ENCODE measurements at regions not wholly inside any gene's neighbourhood (a gene's known extent, or its start where the extent isn't known, plus 50 kb on each side); places are given as distances from the start of the nearest gene placed in this dataset.
"Not testable (repeated sequence)": the region's sequence is repeated elsewhere in the genome, so short reads cannot be mapped to it uniquely, and the experiment has no call there.

DNA sequence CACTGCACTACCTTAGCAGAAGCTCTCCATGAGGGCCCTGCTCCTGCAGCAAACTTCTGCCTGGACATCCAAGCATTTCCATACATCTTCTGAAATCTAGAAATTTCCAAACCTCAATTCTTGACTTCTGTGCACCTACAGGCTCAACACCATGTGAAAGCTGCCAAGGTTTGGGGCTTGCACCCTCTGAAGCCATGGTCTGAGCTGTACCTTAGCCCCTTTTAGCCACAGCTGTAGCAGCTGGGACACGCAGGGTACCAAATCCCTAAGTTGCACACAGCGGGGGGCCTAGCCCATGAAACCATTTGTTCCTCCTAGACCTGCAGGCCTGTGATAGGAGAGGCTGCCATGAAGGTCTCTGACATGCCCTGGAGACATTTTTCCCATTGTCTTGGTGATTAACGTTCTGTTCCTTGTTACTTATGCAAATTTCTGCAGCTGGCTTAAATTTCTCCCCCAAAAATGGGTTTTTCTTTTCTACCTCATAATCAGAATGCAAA is 102.7 kb downstream of the EN1 start:
- not testable (repeated sequence) for H3K9me3 ChIP-seq (ENCODE audit: control insufficient read depth in 3 of 3, low read length in 3 of 3); H3K9ac ChIP-seq (ENCODE audit: low read depth in 1 of 3, low read length in 3 of 3); H3K27ac ChIP-seq (ENCODE audit: low read depth, low read length); H3K27me3 ChIP-seq (ENCODE audit: control insufficient read depth in 3 of 3, insufficient read depth in 3 of 3, low read length in 3 of 3); H3K4me3 ChIP-seq (ENCODE audit: low read length in 3 of 3); H3K36me3 ChIP-seq (ENCODE audit: control insufficient read depth in 3 of 3, insufficient read depth in 3 of 3, low read length in 3 of 3); H3K4me1 ChIP-seq (ENCODE audit: control insufficient read depth in 3 of 3, insufficient read depth in 3 of 3, low read length in 3 of 3)

GRCh38 chr2:118738524-118739308 is 108.7 kb downstream of the EN1 start:
- Histone ChIP-seq H3K9me3 (ENCODE audit: control insufficient read depth in 3 of 3, low read length in 3 of 3) (no peaks in the 10 kb centered on the region), H3K27ac (ENCODE audit: low read depth, low read length) (peak overlapping the region; percentile 43), H3K27me3 (ENCODE audit: control insufficient read depth in 3 of 3, insufficient read depth in 3 of 3, low read length in 3 of 3) (no peaks in the 10 kb centered on the region), H3K4me1 (ENCODE audit: control insufficient read depth in 3 of 3, insufficient read depth in 3 of 3, low read length in 3 of 3) (peaks cover 0 to 4% (median 3%) of the 10 kb centered on the region in 3 donors), H3K36me3 (ENCODE audit: control insufficient read depth in 3 of 3, insufficient read depth in 3 of 3, low read length in 3 of 3) (no peaks in the 10 kb centered on the region), H3K9ac (ENCODE audit: low read depth in 1 of 3, low read length in 3 of 3) (no peak overlapping the region), H3K4me3 (ENCODE audit: low read length in 3 of 3) (no peak overlapping the region)

DNA sequence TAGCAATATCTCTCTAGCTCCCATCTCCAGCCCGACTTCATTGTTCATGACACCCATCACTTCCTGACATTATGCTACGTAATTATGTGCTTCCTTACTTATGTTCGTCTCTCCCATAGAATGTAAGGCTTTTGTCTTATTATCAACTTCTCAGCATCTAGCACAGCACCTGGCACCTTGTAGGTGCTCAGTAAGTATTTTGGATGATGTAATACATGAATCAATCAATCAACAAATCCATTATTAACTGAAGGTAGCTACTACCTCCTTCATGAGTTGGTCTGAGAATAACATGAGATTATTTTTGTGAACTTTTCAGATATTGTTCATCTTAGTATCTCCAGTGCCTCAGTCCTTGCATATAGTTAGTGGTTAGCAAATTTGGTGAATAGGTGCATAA is 109.3 kb downstream of the EN1 start:
- Histone ChIP-seq H3K36me3 (ENCODE audit: control insufficient read depth in 3 of 3, insufficient read depth in 3 of 3, low read length in 3 of 3) (no peaks in the 10 kb centered on the region), H3K4me3 (ENCODE audit: low read length in 3 of 3) (no peak overlapping the region), H3K27ac (ENCODE audit: low read depth, low read length) (no peak overlapping the region), H3K9me3 (ENCODE audit: control insufficient read depth in 3 of 3, low read length in 3 of 3) (no peaks in the 10 kb centered on the region), H3K27me3 (ENCODE audit: control insufficient read depth in 3 of 3, insufficient read depth in 3 of 3, low read length in 3 of 3) (no peaks in the 10 kb centered on the region), H3K9ac (ENCODE audit: low read depth in 1 of 3, low read length in 3 of 3) (no peak overlapping the region), H3K4me1 (ENCODE audit: control insufficient read depth in 3 of 3, insufficient read depth in 3 of 3, low read length in 3 of 3) (peaks cover 0 to 4% (median 3%) of the 10 kb centered on the region in 3 donors)

- Histone ChIP-seq H3K9me3 (ENCODE audit: control insufficient read depth in 3 of 3, low read length in 3 of 3) (no peaks in the 10 kb centered on the region), H3K4me1 (ENCODE audit: control insufficient read depth in 3 of 3, insufficient read depth in 3 of 3, low read length in 3 of 3) (peaks cover 0 to 4% (median 3%) of the 10 kb centered on the region in 3 donors), H3K27ac (ENCODE audit: low read depth, low read length) (no peak overlapping the region), H3K9ac (ENCODE audit: low read depth in 1 of 3, low read length in 3 of 3) (no peak overlapping the region), H3K4me3 (ENCODE audit: low read length in 3 of 3) (no peak overlapping the region), H3K27me3 (ENCODE audit: control insufficient read depth in 3 of 3, insufficient read depth in 3 of 3, low read length in 3 of 3) (no peaks in the 10 kb centered on the region), H3K36me3 (ENCODE audit: control insufficient read depth in 3 of 3, insufficient read depth in 3 of 3, low read length in 3 of 3) (no peaks in the 10 kb centered on the region)
Observed at GRCh38 chr2:118737684-118738083, 109.8 kb downstream of the EN1 start.

- H3K4me3 ChIP-seq (ENCODE audit: low read length in 3 of 3): no peak overlapping the region
- no peaks in the 10 kb centered on the region for H3K27me3 ChIP-seq (ENCODE audit: control insufficient read depth in 3 of 3, insufficient read depth in 3 of 3, low read length in 3 of 3)
- no peak overlapping the region for H3K9ac ChIP-seq (ENCODE audit: low read depth in 1 of 3, low read length in 3 of 3)
- no peaks in the 10 kb centered on the region for H3K36me3 ChIP-seq (ENCODE audit: control insufficient read depth in 3 of 3, insufficient read depth in 3 of 3, low read length in 3 of 3)
- no peaks in the 10 kb centered on the region for H3K4me1 ChIP-seq (ENCODE audit: control insufficient read depth in 3 of 3, insufficient read depth in 3 of 3, low read length in 3 of 3)
- H3K27ac ChIP-seq (ENCODE audit: low read depth, low read length): no peak overlapping the region
- no peaks in the 10 kb centered on the region for H3K9me3 ChIP-seq (ENCODE audit: control insufficient read depth in 3 of 3, low read length in 3 of 3)
Observed at GRCh38 chr2:118732432-118732831, 115.0 kb downstream of the EN1 start.

- Histone ChIP-seq H3K9ac (ENCODE audit: low read depth in 1 of 3, low read length in 3 of 3) (no peak overlapping the region), H3K4me3 (ENCODE audit: low read length in 3 of 3) (no peak overlapping the region), H3K27ac (ENCODE audit: low read depth, low read length) (no peak overlapping the region), H3K36me3 (ENCODE audit: control insufficient read depth in 3 of 3, insufficient read depth in 3 of 3, low read length in 3 of 3) (no peaks in the 10 kb centered on the region), H3K27me3 (ENCODE audit: control insufficient read depth in 3 of 3, insufficient read depth in 3 of 3, low read length in 3 of 3) (no peaks in the 10 kb centered on the region), H3K9me3 (ENCODE audit: control insufficient read depth in 3 of 3, low read length in 3 of 3) (no peaks in the 10 kb centered on the region), H3K4me1 (ENCODE audit: control insufficient read depth in 3 of 3, insufficient read depth in 3 of 3, low read length in 3 of 3) (no peaks in the 10 kb centered on the region)
Observed at GRCh38 chr2:118731413-118731812, 116.0 kb downstream of the EN1 start.

DNA sequence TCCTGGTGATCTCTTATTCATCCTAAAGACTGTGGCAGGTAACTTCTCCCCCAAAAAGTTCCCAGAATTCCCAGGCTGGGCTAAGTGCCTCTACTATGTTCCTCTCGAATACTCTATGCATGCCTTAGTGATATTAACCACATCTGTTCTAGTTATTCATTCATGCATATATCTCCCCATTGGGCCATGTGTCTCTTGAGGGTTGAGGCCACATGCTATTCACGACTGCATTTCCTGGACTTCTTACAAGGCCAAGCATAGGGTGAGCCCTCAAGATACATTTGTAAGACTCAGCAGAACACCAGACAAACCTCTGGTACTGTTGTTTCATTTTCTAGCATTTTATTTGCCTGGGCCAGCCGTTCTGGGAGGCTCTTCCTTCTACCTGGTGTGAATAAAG is 117.0 kb downstream of the EN1 start:
- no peaks in the 10 kb centered on the region for H3K27me3 ChIP-seq (ENCODE audit: control insufficient read depth in 3 of 3, insufficient read depth in 3 of 3, low read length in 3 of 3)
- no peak overlapping the region for H3K4me3 ChIP-seq (ENCODE audit: low read length in 3 of 3)
- no peaks in the 10 kb centered on the region for H3K36me3 ChIP-seq (ENCODE audit: control insufficient read depth in 3 of 3, insufficient read depth in 3 of 3, low read length in 3 of 3)
- no peaks in the 10 kb centered on the region for H3K4me1 ChIP-seq (ENCODE audit: control insufficient read depth in 3 of 3, insufficient read depth in 3 of 3, low read length in 3 of 3)
- H3K27ac ChIP-seq (ENCODE audit: low read depth, low read length): no peak overlapping the region
- H3K9me3 ChIP-seq (ENCODE audit: control insufficient read depth in 3 of 3, low read length in 3 of 3): no peaks in the 10 kb centered on the region
- H3K9ac ChIP-seq (ENCODE audit: low read depth in 1 of 3, low read length in 3 of 3): no peak overlapping the region

GRCh38 chr2:118729760-118730159 is 117.7 kb downstream of the EN1 start:
- no peaks in the 10 kb centered on the region for H3K4me1 ChIP-seq (ENCODE audit: control insufficient read depth in 3 of 3, insufficient read depth in 3 of 3, low read length in 3 of 3)
- H3K9ac ChIP-seq (ENCODE audit: low read depth in 1 of 3, low read length in 3 of 3): no peak overlapping the region
- no peak overlapping the region for H3K4me3 ChIP-seq (ENCODE audit: low read length in 3 of 3)
- no peaks in the 10 kb centered on the region for H3K9me3 ChIP-seq (ENCODE audit: control insufficient read depth in 3 of 3, low read length in 3 of 3)
- no peaks in the 10 kb centered on the region for H3K27me3 ChIP-seq (ENCODE audit: control insufficient read depth in 3 of 3, insufficient read depth in 3 of 3, low read length in 3 of 3)
- no peaks in the 10 kb centered on the region for H3K36me3 ChIP-seq (ENCODE audit: control insufficient read depth in 3 of 3, insufficient read depth in 3 of 3, low read length in 3 of 3)
- H3K27ac ChIP-seq (ENCODE audit: low read depth, low read length): no peak overlapping the region

GRCh38 chr2:118728984-118729383 is 118.5 kb downstream of the EN1 start:
- H3K4me1 ChIP-seq (ENCODE audit: control insufficient read depth in 3 of 3, insufficient read depth in 3 of 3, low read length in 3 of 3): no peaks in the 10 kb centered on the region
- no peaks in the 10 kb centered on the region for H3K27me3 ChIP-seq (ENCODE audit: control insufficient read depth in 3 of 3, insufficient read depth in 3 of 3, low read length in 3 of 3)
- H3K9me3 ChIP-seq (ENCODE audit: control insufficient read depth in 3 of 3, low read length in 3 of 3): no peaks in the 10 kb centered on the region
- no peak overlapping the region for H3K9ac ChIP-seq (ENCODE audit: low read depth in 1 of 3, low read length in 3 of 3)
- H3K36me3 ChIP-seq (ENCODE audit: control insufficient read depth in 3 of 3, insufficient read depth in 3 of 3, low read length in 3 of 3): no peaks in the 10 kb centered on the region
- H3K27ac ChIP-seq (ENCODE audit: low read depth, low read length): no peak overlapping the region
- no peak overlapping the region for H3K4me3 ChIP-seq (ENCODE audit: low read length in 3 of 3)

GRCh38 chr2:118726821-118727220 is 120.6 kb downstream of the EN1 start:
- H3K27ac ChIP-seq (ENCODE audit: low read depth, low read length): no peak overlapping the region
- no peaks in the 10 kb centered on the region for H3K4me1 ChIP-seq (ENCODE audit: control insufficient read depth in 3 of 3, insufficient read depth in 3 of 3, low read length in 3 of 3)
- H3K9me3 ChIP-seq (ENCODE audit: control insufficient read depth in 3 of 3, low read length in 3 of 3): no peaks in the 10 kb centered on the region
- H3K27me3 ChIP-seq (ENCODE audit: control insufficient read depth in 3 of 3, insufficient read depth in 3 of 3, low read length in 3 of 3): peaks cover 0 to 4% (median 0%) of the 10 kb centered on the region in 3 donors
- no peak overlapping the region for H3K4me3 ChIP-seq (ENCODE audit: low read length in 3 of 3)
- no peaks in the 10 kb centered on the region for H3K36me3 ChIP-seq (ENCODE audit: control insufficient read depth in 3 of 3, insufficient read depth in 3 of 3, low read length in 3 of 3)
- no peak overlapping the region for H3K9ac ChIP-seq (ENCODE audit: low read depth in 1 of 3, low read length in 3 of 3)

Measured in skeletal muscle tissue (tissue), 3 donors.